Fibroblast of peridontal ligament (primary cell): ENCODE measurements at regions not wholly inside any gene's neighbourhood (a gene's known extent, or its start where the extent isn't known, plus 50 kb on each side); places are given as distances from the start of the nearest gene placed in this dataset.
A peak's percentile ranks its signal among the peaks of the same experiment; 100 is the strongest.

ENCODE experiments used
- DNase-seq: peaks from one replicate; pipeline ENCODE4 v3.0.0-alpha.2; 2010; ENCODE audit errors: extremely low read depth

- no peak for DNase-seq
Observed at GRCh38 chr14:36245223-36245622, 68.7 kb upstream of the PTCSC3 start.

GRCh38 chr14:36243183-36243582 lies 66.7 kb upstream of the PTCSC3 start:
- no peak for DNase-seq

- no peak for DNase-seq
Observed at GRCh38 chr14:36241183-36241582, 64.7 kb upstream of the PTCSC3 start.

- DNase-seq: peak; percentile 55
Observed at GRCh38 chr14:36238666-36239363, 62.3 kb upstream of the PTCSC3 start.

GRCh38 chr14:36233217-36233616 lies 56.7 kb upstream of the PTCSC3 start:
- no peak for DNase-seq

GRCh38 chr14:36229262-36229661 lies 52.7 kb upstream of the PTCSC3 start:
- DNase-seq: no peak

GRCh38 chr14:36227802-36228201 lies 51.3 kb upstream of the PTCSC3 start:
- DNase-seq: no peak

- no peak for DNase-seq
Observed at GRCh38 chr14:36227344-36227743, 50.8 kb upstream of the PTCSC3 start.
